OCI-LY1 (cell line): ENCODE measurements at regions not wholly inside any gene's neighbourhood (a gene's known extent, or its start where the extent isn't known, plus 50 kb on each side); places are given as distances from the start of the nearest gene placed in this dataset.

ENCODE experiments used
- H2AFZ ChIP-seq: fragments of 200-600 bp; sonication (generic), shearing (Covaris generic); 2 replicates; pipeline ENCODE4 v1.6.0; 2014; ENCODE audit warnings: antibody characterized with exemption, mild to moderate bottlenecking, low read length
- H3F3A ChIP-seq: fragments of 200-600 bp; sonication (generic), shearing (Covaris generic); 2 replicates; pipeline ENCODE4 v1.6.0; 2014; ENCODE audit warnings: mild to moderate bottlenecking, antibody characterized with exemption, low read length, moderate library complexity; ENCODE audit not compliant: insufficient read depth
- H3K27ac ChIP-seq: fragments of 200-600 bp; sonication (generic); 2 replicates; pipeline ENCODE4 v1.5.1; 2014; ENCODE audit warnings: low read length, mixed run types, mild to moderate bottlenecking, low read depth; ENCODE audit not compliant: poor library complexity, severe bottlenecking
- H3K27me3 ChIP-seq: fragments of 200-600 bp; sonication (generic); 2 replicates; pipeline ENCODE4 v1.6.0; 2014; ENCODE audit warnings: antibody characterized with exemption, mild to moderate bottlenecking, low read length, moderate library complexity; ENCODE audit not compliant: insufficient read depth
- H3K36me3 ChIP-seq: fragments of 200-600 bp; sonication (generic); 2 replicates; pipeline ENCODE4 v1.6.1; 2014; ENCODE audit warnings: mild to moderate bottlenecking, antibody characterized with exemption, low read length, moderate library complexity, mixed read lengths; ENCODE audit not compliant: insufficient read depth
- H3K4me1 ChIP-seq: fragments of 200-600 bp; sonication (generic); 2 replicates; pipeline ENCODE4 v1.5.1; 2014; ENCODE audit warnings: mild to moderate bottlenecking, low read length, moderate library complexity; ENCODE audit not compliant: insufficient read depth, severe bottlenecking
- H3K4me2 ChIP-seq: fragments of 200-600 bp; sonication (generic), shearing (Covaris generic); 2 replicates; pipeline ENCODE4 v1.6.1; 2014; ENCODE audit warnings: low read length
- H3K4me3 ChIP-seq: fragments of 200-600 bp; sonication (generic); 2 replicates; pipeline ENCODE4 v1.5.1; 2014; ENCODE audit warnings: low read length, low read depth, mild to moderate bottlenecking, mixed read lengths; ENCODE audit not compliant: poor library complexity, severe bottlenecking
- H3K79me2 ChIP-seq: fragments of 200-600 bp; shearing (Covaris generic); 2 replicates; pipeline ENCODE4 v1.6.1; 2016; ENCODE audit warnings: mixed run types, low read length, mixed read lengths; ENCODE audit not compliant: insufficient read depth
- H3K9ac ChIP-seq: fragments of 200-600 bp; sonication (generic), shearing (Covaris generic); 2 replicates; pipeline ENCODE4 v1.6.1; 2014; ENCODE audit warnings: mild to moderate bottlenecking, low read length, mixed read lengths
- H3K9me2 ChIP-seq: fragments of 200-600 bp; sonication (generic), shearing (Covaris generic); 2 replicates; pipeline ENCODE4 v1.6.1; 2014; ENCODE audit warnings: low read depth, mild to moderate bottlenecking, low read length, mixed read lengths
- H3K9me3 ChIP-seq: fragments of 200-600 bp; shearing (Covaris generic); 2 replicates; pipeline ENCODE4 v1.6.1; 2014; ENCODE audit warnings: low read length, mixed read lengths
- H4K20me1 ChIP-seq: fragments of 200-600 bp; sonication (generic), shearing (Covaris generic); 2 replicates; pipeline ENCODE4 v1.6.0; 2016; ENCODE audit warnings: mild to moderate bottlenecking, low read length; ENCODE audit not compliant: insufficient read depth
- EZH2 ChIP-seq: fragments of 200-600 bp; sonication (generic), shearing (Covaris generic); IDR thresholded peaks from 2 replicates; pipeline ENCODE4 v1.8.0; 2017; ENCODE audit warnings: borderline replicate concordance, mixed run types, mild to moderate bottlenecking, antibody characterized with exemption, low read length, moderate library complexity, mixed read lengths
- TF ChIP-seq, protein P1 (sequence below): fragments of 200-600 bp; sonication (generic), shearing (Covaris generic); IDR thresholded peaks from 2 replicates; pipeline ENCODE4 v1.5.1; 2017; ENCODE audit warnings: mild to moderate bottlenecking, antibody characterized with exemption, low read length, moderate library complexity, mixed read lengths

DNA sequence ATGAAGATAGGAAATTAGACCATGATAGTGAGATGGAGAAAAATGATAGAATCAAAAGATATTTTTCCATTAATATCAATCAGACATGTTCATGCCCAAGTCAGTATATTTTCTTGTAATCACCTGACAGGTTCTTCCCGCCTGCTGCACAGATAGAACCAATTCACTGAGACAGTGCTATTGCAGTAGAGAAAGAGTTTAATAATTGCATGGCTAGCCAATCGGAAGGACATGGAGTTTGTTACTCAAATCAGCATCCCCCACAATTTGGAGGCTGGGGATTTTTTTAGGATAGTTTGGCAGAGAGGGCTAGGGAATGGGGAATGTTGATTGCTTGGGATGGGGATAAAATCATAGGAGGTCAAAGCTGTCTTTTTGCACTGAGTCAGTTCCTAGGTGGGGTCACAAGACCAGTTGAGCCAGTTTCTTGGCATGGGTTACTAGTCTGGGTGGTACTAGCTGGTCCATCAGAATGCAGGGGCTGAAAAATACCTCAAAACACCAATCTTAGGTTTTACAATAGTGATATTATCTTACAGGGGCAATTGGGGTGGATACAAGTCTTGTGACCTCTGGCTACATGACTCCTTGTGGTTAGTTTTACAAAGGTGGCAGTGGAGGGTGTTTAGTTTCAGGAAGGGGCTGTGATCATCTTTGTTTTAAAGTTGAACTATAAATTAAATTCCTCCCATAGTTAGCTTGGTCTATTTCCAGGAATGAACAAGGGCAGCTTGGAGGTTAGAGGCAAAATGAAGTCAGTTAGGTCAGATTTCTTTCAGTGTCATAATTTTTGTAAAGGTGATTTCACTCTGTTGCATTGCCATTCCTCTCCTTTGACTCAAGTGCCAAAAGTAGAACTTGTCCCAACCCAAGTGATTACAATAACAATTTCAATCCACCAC lies 100.3 kb upstream of the PDE5A start:
- TF ChIP-seq, protein P1, sequence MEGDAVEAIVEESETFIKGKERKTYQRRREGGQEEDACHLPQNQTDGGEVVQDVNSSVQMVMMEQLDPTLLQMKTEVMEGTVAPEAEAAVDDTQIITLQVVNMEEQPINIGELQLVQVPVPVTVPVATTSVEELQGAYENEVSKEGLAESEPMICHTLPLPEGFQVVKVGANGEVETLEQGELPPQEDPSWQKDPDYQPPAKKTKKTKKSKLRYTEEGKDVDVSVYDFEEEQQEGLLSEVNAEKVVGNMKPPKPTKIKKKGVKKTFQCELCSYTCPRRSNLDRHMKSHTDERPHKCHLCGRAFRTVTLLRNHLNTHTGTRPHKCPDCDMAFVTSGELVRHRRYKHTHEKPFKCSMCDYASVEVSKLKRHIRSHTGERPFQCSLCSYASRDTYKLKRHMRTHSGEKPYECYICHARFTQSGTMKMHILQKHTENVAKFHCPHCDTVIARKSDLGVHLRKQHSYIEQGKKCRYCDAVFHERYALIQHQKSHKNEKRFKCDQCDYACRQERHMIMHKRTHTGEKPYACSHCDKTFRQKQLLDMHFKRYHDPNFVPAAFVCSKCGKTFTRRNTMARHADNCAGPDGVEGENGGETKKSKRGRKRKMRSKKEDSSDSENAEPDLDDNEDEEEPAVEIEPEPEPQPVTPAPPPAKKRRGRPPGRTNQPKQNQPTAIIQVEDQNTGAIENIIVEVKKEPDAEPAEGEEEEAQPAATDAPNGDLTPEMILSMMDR = no peak
- no peak for TF ChIP-seq EZH2
- Histone ChIP-seq H3K4me2 (no peak overlapping the region), H3F3A (no peaks in the 10 kb centered on the region)

DNA sequence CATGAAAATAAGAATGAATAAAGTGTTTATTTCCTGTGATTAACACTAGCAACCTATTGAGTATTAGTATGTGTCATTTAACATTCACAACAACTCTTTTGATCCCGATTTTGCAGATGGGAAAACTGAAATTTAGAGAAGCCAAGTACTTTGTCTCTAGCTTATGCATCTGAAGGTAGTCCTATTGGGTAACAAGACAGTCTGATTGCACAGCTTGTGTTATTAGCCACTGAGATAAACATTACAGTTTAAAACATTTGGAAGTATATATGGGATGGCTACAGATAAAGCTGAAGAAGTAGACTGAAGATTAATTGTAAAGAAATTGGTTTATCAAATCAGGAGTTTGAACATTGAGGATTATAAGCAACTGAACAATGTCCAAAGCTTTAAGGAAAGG lies 99.6 kb upstream of the PDE5A start:
- Histone ChIP-seq H2AFZ (no peak overlapping the region), H4K20me1 (no peaks in the 10 kb centered on the region), H3K9ac (no peak overlapping the region), H3F3A (no peaks in the 10 kb centered on the region), H3K4me3 (no peak overlapping the region), H3K9me3 (no peaks in the 10 kb centered on the region), H3K9me2 (no peaks in the 10 kb centered on the region), H3K4me1 (no peaks in the 10 kb centered on the region), H3K4me2 (no peak overlapping the region), H3K27ac (no peak overlapping the region), H3K27me3 (no peaks in the 10 kb centered on the region), H3K79me2 (no peaks in the 10 kb centered on the region), H3K36me3 (no peaks in the 10 kb centered on the region)
- TF ChIP-seq, protein P1 = no peak
- no peak for TF ChIP-seq EZH2

More for the DNA sequence above, 100.3 kb upstream of the PDE5A start:
- Histone ChIP-seq H3K4me3 (no peak overlapping the region), H2AFZ (no peak overlapping the region), H3K9ac (no peak overlapping the region), H3K79me2 (no peaks in the 10 kb centered on the region), H4K20me1 (no peaks in the 10 kb centered on the region), H3K9me2 (no peaks in the 10 kb centered on the region), H3K36me3 (no peaks in the 10 kb centered on the region), H3K27me3 (no peaks in the 10 kb centered on the region), H3K27ac (no peak overlapping the region), H3K9me3 (no peaks in the 10 kb centered on the region), H3K4me1 (no peaks in the 10 kb centered on the region)

DNA sequence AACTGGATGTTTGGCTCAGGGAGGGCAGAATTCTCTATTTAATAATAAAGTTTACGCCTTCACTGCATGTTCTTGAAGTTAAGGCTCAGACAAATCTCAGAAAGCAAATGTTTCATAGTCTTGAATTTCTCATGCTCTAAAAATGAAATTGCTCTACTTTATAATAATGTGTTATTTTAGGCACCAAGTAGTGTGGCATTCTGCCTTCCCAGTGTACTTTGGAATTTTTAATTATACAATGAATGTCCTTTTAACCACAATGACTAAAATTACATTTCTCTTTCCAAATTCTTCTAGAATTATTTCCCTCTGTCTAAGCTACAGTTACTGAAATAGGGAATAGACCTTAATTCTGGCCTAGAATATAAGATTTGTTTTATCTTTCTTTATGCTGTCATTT lies 97.9 kb upstream of the PDE5A start:
- H4K20me1 ChIP-seq = no peaks in the 10 kb centered on the region
- H3K4me3 ChIP-seq = no peak overlapping the region
- H3K4me2 ChIP-seq = no peak overlapping the region
- H3K9me3 ChIP-seq = no peaks in the 10 kb centered on the region
- TF ChIP-seq, protein P1 = no peak
- TF ChIP-seq EZH2 = no peak
- H3K27me3 ChIP-seq = no peaks in the 10 kb centered on the region
- H3K9me2 ChIP-seq = no peaks in the 10 kb centered on the region
- no peak overlapping the region for H2AFZ ChIP-seq
- H3K27ac ChIP-seq = no peak overlapping the region
- H3K79me2 ChIP-seq = no peaks in the 10 kb centered on the region
- no peak overlapping the region for H3K9ac ChIP-seq
- no peaks in the 10 kb centered on the region for H3K4me1 ChIP-seq
- H3K36me3 ChIP-seq = no peaks in the 10 kb centered on the region
- no peaks in the 10 kb centered on the region for H3F3A ChIP-seq
